Left colon (tissue), 2 donors: ENCODE measurements at regions not wholly inside any gene's neighbourhood (a gene's known extent, or its start where the extent isn't known, plus 50 kb on each side); places are given as distances from the start of the nearest gene placed in this dataset.
"Not testable (repeated sequence)": the region's sequence is repeated elsewhere in the genome, so short reads cannot be mapped to it uniquely, and the experiment has no call there.

ENCODE experiments used
- ATAC-seq: fragments of 200-7000 bp; cut with Tn5 transposase; one replicate; pipeline ENCODE4 v1.9.1; 2020; ENCODE audit warnings: mild to moderate bottlenecking, moderate library complexity
- DNase-seq, 2 donors: peaks; one replicate each; pipeline ENCODE4 v3.0.0-alpha.2; 2020
- intact Hi-C, 2 donors: fragments of 100-400 bp; cut with DNase I in 1 of 2; cut with micrococcal nuclease in 1 of 2; formaldehyde crosslinking; loops; one replicate each; pipeline versions ENCODE4 v1.11.2 to v1.14.0; 2022; cut with DNase I, micrococcal nuclease
- donor health status: DM: no; HTN: no; CAD: no.
- donor health status: DM: yes; HTN: yes; CAD: no.

- intact Hi-C loops, result no loop called here
- ATAC-seq (no peak), DNase-seq (no peak)
These were observed 86.3 kb upstream of the CARMIL1 start for GRCh38 chr6:25192590-25193459.

- DNase-seq (no peak), ATAC-seq (no peak)
- intact Hi-C loops, result no loop called here
These were observed 85.6 kb upstream of the CARMIL1 start for GRCh38 chr6:25193460-25194171.

GRCh38 chr6:25194172-25194678 lies 84.9 kb upstream of the CARMIL1 start:
- DNase-seq (no peak), ATAC-seq (no peak)
- intact Hi-C loops, result no loop called here

- DNase-seq, result no peak
- intact Hi-C loops, result no loop called here
- no peak for ATAC-seq
These were observed 82.7 kb upstream of the CARMIL1 start for GRCh38 chr6:25196464-25196863.

GRCh38 chr6:25197111-25197510 lies 82.1 kb upstream of the CARMIL1 start:
- intact Hi-C loops, result no loop called here
- DNase-seq (no peak), ATAC-seq (peak; percentile 67)

GRCh38 chr6:25199544-25199943 lies 79.6 kb upstream of the CARMIL1 start:
- ATAC-seq (no peak), DNase-seq (no peak)
- intact Hi-C loops, result no loop called here

- ATAC-seq (no peak), DNase-seq (no peak)
- intact Hi-C loops, result no loop called here
These were observed 76.7 kb upstream of the CARMIL1 start for GRCh38 chr6:25202504-25202903.

GRCh38 chr6:25205629-25206028 lies 73.5 kb upstream of the CARMIL1 start:
- DNase-seq (no peak), ATAC-seq (no peak)
- intact Hi-C loops, result no loop called here

- intact Hi-C loops, DNase-seq, ATAC-seq: not testable (repeated sequence)
These were observed 71.6 kb upstream of the CARMIL1 start for GRCh38 chr6:25207453-25208155.

GRCh38 chr6:25215881-25216280 lies 63.3 kb upstream of the CARMIL1 start:
- DNase-seq (no peak), ATAC-seq (no peak)
- intact Hi-C loops, result no loop called here

GRCh38 chr6:25217302-25217701 lies 61.9 kb upstream of the CARMIL1 start:
- no peak for DNase-seq
- intact Hi-C loops, result no loop called here
- ATAC-seq, result no peak

GRCh38 chr6:25217829-25218228 lies 61.3 kb upstream of the CARMIL1 start:
- intact Hi-C loops, result no loop called here

GRCh38 chr6:25218346-25218745 lies 60.8 kb upstream of the CARMIL1 start:
- ATAC-seq (no peak), DNase-seq (no peak)
- intact Hi-C loops, result no loop called here

More at GRCh38 chr6:25217829-25218228, 61.3 kb upstream of the CARMIL1 start:
- ATAC-seq, result no peak
- DNase-seq, result no peak

GRCh38 chr6:25219216-25219916 lies 59.8 kb upstream of the CARMIL1 start:
- intact Hi-C loops, result no loop called here
- ATAC-seq, result no peak
- no peak for DNase-seq

- no peak for ATAC-seq
- intact Hi-C loops, result no loop called here
- no peak for DNase-seq
These were observed 59.3 kb upstream of the CARMIL1 start for GRCh38 chr6:25219917-25220278.

GRCh38 chr6:25220857-25221256 lies 58.3 kb upstream of the CARMIL1 start:
- ATAC-seq (no peak), DNase-seq (no peak)
- intact Hi-C loops, result no loop called here

- ATAC-seq (no peak), DNase-seq (no peak)
- intact Hi-C loops, result no loop called here
These were observed 57.0 kb upstream of the CARMIL1 start for GRCh38 chr6:25222006-25222678.

- intact Hi-C loops, result no loop called here
- DNase-seq (peak; percentile 46 to 79), ATAC-seq (peak; percentile 70)
These were observed 55.6 kb upstream of the CARMIL1 start for GRCh38 chr6:25223490-25223991.
